ENCODE measurements at regions not wholly inside any gene's neighbourhood (a gene's known extent, or its start where the extent isn't known, plus 50 kb on each side); places are given as distances from the start of the nearest gene placed in this dataset.
"Not testable (repeated sequence)": the region's sequence is repeated elsewhere in the genome, so short reads cannot be mapped to it uniquely, and the experiment has no call there.

GRCh38 chr18:14262786-14263185, 130.6 kb upstream of the ZNF519 start:
- H3K36me3 ChIP-seq (replicated peaks; ENCODE audit: insufficient read depth, low read length); H2AFZ ChIP-seq (ENCODE audit: low read length); H3K4me2 ChIP-seq (ENCODE audit: low read depth, low read length); H3K4me3 ChIP-seq (ENCODE audit: low read length); H3K79me2 ChIP-seq (ENCODE audit: low read length); H4K20me1 ChIP-seq (ENCODE audit: insufficient read depth, low read length); H3K4me1 ChIP-seq (ENCODE audit: low read length); H3K9me2 ChIP-seq (replicated peaks; ENCODE audit: insufficient read depth, low read length); DNase-seq; H3K27me3 ChIP-seq (replicated peaks; ENCODE audit: insufficient read depth, low read length); H3F3A ChIP-seq (ENCODE audit: insufficient read depth, low read length); H3K9me3 ChIP-seq (replicated peaks; ENCODE audit: insufficient read depth, low read length); H3K9ac ChIP-seq (ENCODE audit: low read length); H3K27ac ChIP-seq (ENCODE audit: low read length): not testable (repeated sequence)

GRCh38 chr18:14250084-14250677, 117.9 kb upstream of the ZNF519 start:
- not testable (repeated sequence) for H3K4me1 ChIP-seq (ENCODE audit: low read length); H2AFZ ChIP-seq (ENCODE audit: low read length); H3K27ac ChIP-seq (ENCODE audit: low read length); H3K9me3 ChIP-seq (replicated peaks; ENCODE audit: insufficient read depth, low read length); H3K79me2 ChIP-seq (ENCODE audit: low read length); H3K4me3 ChIP-seq (ENCODE audit: low read length); H4K20me1 ChIP-seq (ENCODE audit: insufficient read depth, low read length); H3K9ac ChIP-seq (ENCODE audit: low read length); H3K9me2 ChIP-seq (replicated peaks; ENCODE audit: insufficient read depth, low read length); DNase-seq; H3K4me2 ChIP-seq (ENCODE audit: low read depth, low read length); H3K27me3 ChIP-seq (replicated peaks; ENCODE audit: insufficient read depth, low read length); H3F3A ChIP-seq (ENCODE audit: insufficient read depth, low read length); H3K36me3 ChIP-seq (replicated peaks; ENCODE audit: insufficient read depth, low read length)

- H3K36me3 ChIP-seq (replicated peaks; ENCODE audit: insufficient read depth, low read length); H3K4me1 ChIP-seq (ENCODE audit: low read length); DNase-seq; H3K9me2 ChIP-seq (replicated peaks; ENCODE audit: insufficient read depth, low read length); H3K79me2 ChIP-seq (ENCODE audit: low read length); H4K20me1 ChIP-seq (ENCODE audit: insufficient read depth, low read length); H3K4me2 ChIP-seq (ENCODE audit: low read depth, low read length); H3K9ac ChIP-seq (ENCODE audit: low read length); H3K27me3 ChIP-seq (replicated peaks; ENCODE audit: insufficient read depth, low read length); H3K4me3 ChIP-seq (ENCODE audit: low read length); H3F3A ChIP-seq (ENCODE audit: insufficient read depth, low read length); H3K9me3 ChIP-seq (replicated peaks; ENCODE audit: insufficient read depth, low read length); H2AFZ ChIP-seq (ENCODE audit: low read length); H3K27ac ChIP-seq (ENCODE audit: low read length): not testable (repeated sequence)
Measured at GRCh38 chr18:14239224-14239623, 107.0 kb upstream of the ZNF519 start.

- H3K27ac ChIP-seq (ENCODE audit: low read length): not testable (repeated sequence)
Measured at GRCh38 chr18:14236356-14237048, 104.3 kb upstream of the ZNF519 start.

GRCh38 chr18:14225286-14225679, 93.0 kb upstream of the ZNF519 start:
- not testable (repeated sequence) for H3K79me2 ChIP-seq (ENCODE audit: low read length); DNase-seq; H3K36me3 ChIP-seq (replicated peaks; ENCODE audit: insufficient read depth, low read length); H3K4me1 ChIP-seq (ENCODE audit: low read length); H3K9me3 ChIP-seq (replicated peaks; ENCODE audit: insufficient read depth, low read length); H3K4me3 ChIP-seq (ENCODE audit: low read length); H3K9me2 ChIP-seq (replicated peaks; ENCODE audit: insufficient read depth, low read length); H2AFZ ChIP-seq (ENCODE audit: low read length); H3K27ac ChIP-seq (ENCODE audit: low read length); H3F3A ChIP-seq (ENCODE audit: insufficient read depth, low read length); H3K27me3 ChIP-seq (replicated peaks; ENCODE audit: insufficient read depth, low read length); H3K9ac ChIP-seq (ENCODE audit: low read length); H3K4me2 ChIP-seq (ENCODE audit: low read depth, low read length); H4K20me1 ChIP-seq (ENCODE audit: insufficient read depth, low read length)

More at GRCh38 chr18:14236356-14237048, 104.3 kb upstream of the ZNF519 start:
- H3K4me2 ChIP-seq (ENCODE audit: low read depth, low read length); H3K9me2 ChIP-seq (replicated peaks; ENCODE audit: insufficient read depth, low read length); H3F3A ChIP-seq (ENCODE audit: insufficient read depth, low read length); H3K79me2 ChIP-seq (ENCODE audit: low read length); H2AFZ ChIP-seq (ENCODE audit: low read length); H3K4me1 ChIP-seq (ENCODE audit: low read length); H3K9me3 ChIP-seq (replicated peaks; ENCODE audit: insufficient read depth, low read length); DNase-seq; H3K36me3 ChIP-seq (replicated peaks; ENCODE audit: insufficient read depth, low read length); H4K20me1 ChIP-seq (ENCODE audit: insufficient read depth, low read length); H3K4me3 ChIP-seq (ENCODE audit: low read length); H3K9ac ChIP-seq (ENCODE audit: low read length); H3K27me3 ChIP-seq (replicated peaks; ENCODE audit: insufficient read depth, low read length): not testable (repeated sequence)

- not testable (repeated sequence) for H3K27ac ChIP-seq (ENCODE audit: low read length); H2AFZ ChIP-seq (ENCODE audit: low read length); H3K4me1 ChIP-seq (ENCODE audit: low read length); H3F3A ChIP-seq (ENCODE audit: insufficient read depth, low read length); H3K27me3 ChIP-seq (replicated peaks; ENCODE audit: insufficient read depth, low read length); H3K4me3 ChIP-seq (ENCODE audit: low read length); H3K9me2 ChIP-seq (replicated peaks; ENCODE audit: insufficient read depth, low read length); DNase-seq; H3K36me3 ChIP-seq (replicated peaks; ENCODE audit: insufficient read depth, low read length); H3K9ac ChIP-seq (ENCODE audit: low read length); H3K79me2 ChIP-seq (ENCODE audit: low read length); H3K9me3 ChIP-seq (replicated peaks; ENCODE audit: insufficient read depth, low read length); H3K4me2 ChIP-seq (ENCODE audit: low read depth, low read length); H4K20me1 ChIP-seq (ENCODE audit: insufficient read depth, low read length)
Measured at GRCh38 chr18:14224551-14225285, 92.5 kb upstream of the ZNF519 start.

GRCh38 chr18:14223919-14224318, 91.7 kb upstream of the ZNF519 start:
- H3K79me2 ChIP-seq (ENCODE audit: low read length); H2AFZ ChIP-seq (ENCODE audit: low read length); H3K4me1 ChIP-seq (ENCODE audit: low read length); H3K4me3 ChIP-seq (ENCODE audit: low read length); H3F3A ChIP-seq (ENCODE audit: insufficient read depth, low read length); H3K9me3 ChIP-seq (replicated peaks; ENCODE audit: insufficient read depth, low read length); H4K20me1 ChIP-seq (ENCODE audit: insufficient read depth, low read length); H3K9me2 ChIP-seq (replicated peaks; ENCODE audit: insufficient read depth, low read length); H3K27me3 ChIP-seq (replicated peaks; ENCODE audit: insufficient read depth, low read length); H3K36me3 ChIP-seq (replicated peaks; ENCODE audit: insufficient read depth, low read length); DNase-seq; H3K27ac ChIP-seq (ENCODE audit: low read length); H3K4me2 ChIP-seq (ENCODE audit: low read depth, low read length); H3K9ac ChIP-seq (ENCODE audit: low read length): not testable (repeated sequence)

All from MM.1S (cell line).